Activated naive CD4-positive, alpha-beta T cell treated with anti-CD3 and anti-CD28 coated beads, Interleukin-2, amount 10 ng/mL, durations not matched to agents 7 days and 5 days (primary cell): ENCODE measurements at regions not wholly inside any gene's neighbourhood (a gene's known extent, or its start where the extent isn't known, plus 50 kb on each side); places are given as distances from the start of the nearest gene placed in this dataset.

Experiments used
- CTCF ChIA-PET: fragments of 350-600 bp; sonication (Branson Sonifier 250); formaldehyde crosslinking; loops from one replicate; lab custom pipeline; 2021; ENCODE audit warnings: antibody characterized with exemption; lab: Charles Lee
- DNase-seq: peaks from one replicate; pipeline ENCODE4 v3.0.0-alpha.2; 2020
- H3K27ac Mint-ChIP-seq: one replicate; pipeline ENCODE4 v1.8.0; 2021; ENCODE audit warnings: mild to moderate bottlenecking, moderate library complexity, mixed read lengths
- H3K27me3 Mint-ChIP-seq: one replicate; pipeline ENCODE4 v1.8.0; 2021; ENCODE audit warnings: mild to moderate bottlenecking, mixed read lengths
- H3K36me3 Mint-ChIP-seq: one replicate; pipeline ENCODE4 v1.8.0; 2021; ENCODE audit warnings: mixed read lengths
- H3K4me1 Mint-ChIP-seq: one replicate; pipeline ENCODE4 v1.8.0; 2021; ENCODE audit warnings: mixed read lengths
- H3K4me3 Mint-ChIP-seq: one replicate; pipeline ENCODE4 v1.8.0; 2021; ENCODE audit warnings: mild to moderate bottlenecking, moderate library complexity, mixed read lengths
- H3K9me3 Mint-ChIP-seq: one replicate; pipeline ENCODE4 v1.8.0; 2021; ENCODE audit warnings: mixed read lengths

- Mint-ChIP-seq H3K36me3 (no peaks in the 10 kb centered on the region), H3K4me3 (no peak overlapping the region), H3K27me3 (no peaks in the 10 kb centered on the region), H3K4me1 (no peaks in the 10 kb centered on the region), H3K9me3 (peaks cover 4% of the 10 kb centered on the region), H3K27ac (no peak overlapping the region)
- CTCF ChIA-PET, result no interaction called here
- DNase-seq, result no peak
These were observed 331.3 kb downstream of the GRXCR1 start for GRCh38 chr4:43223820-43224219.

GRCh38 chr4:43224559-43224958, 332.0 kb downstream of the GRXCR1 start:
- no peak overlapping the region for H3K27ac Mint-ChIP-seq
- CTCF ChIA-PET, result no interaction called here
- DNase-seq, result no peak
- no peak overlapping the region for H3K4me3 Mint-ChIP-seq
- no peaks in the 10 kb centered on the region for H3K27me3 Mint-ChIP-seq
- H3K9me3 Mint-ChIP-seq, result peaks cover 4% of the 10 kb centered on the region
- H3K36me3 Mint-ChIP-seq, result no peaks in the 10 kb centered on the region
- no peaks in the 10 kb centered on the region for H3K4me1 Mint-ChIP-seq

DNA sequence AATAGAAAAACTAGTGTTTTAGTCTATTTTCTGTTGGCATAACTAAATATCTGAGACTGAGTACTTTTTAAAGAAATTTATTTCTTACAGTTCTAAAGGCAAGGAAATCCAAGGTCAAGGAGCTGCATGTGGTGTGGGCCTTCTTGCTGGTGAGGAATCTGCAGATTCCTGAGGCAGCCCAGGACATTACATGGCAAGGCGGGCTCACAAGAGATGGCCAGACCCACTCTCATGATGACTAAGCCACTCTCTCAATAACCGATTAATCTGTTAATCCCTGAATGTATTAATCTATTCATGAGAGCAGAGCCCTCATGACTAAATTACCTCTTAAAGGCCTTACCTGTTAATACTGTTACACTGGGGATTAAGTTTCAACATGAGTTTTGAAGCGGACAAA, 340.8 kb downstream of the GRXCR1 start:
- peaks cover under 1% of the 10 kb centered on the region for H3K9me3 Mint-ChIP-seq
- CTCF ChIA-PET, result no interaction called here
- H3K27me3 Mint-ChIP-seq, result no peaks in the 10 kb centered on the region
- no peaks in the 10 kb centered on the region for H3K4me1 Mint-ChIP-seq
- no peak for DNase-seq
- no peak overlapping the region for H3K27ac Mint-ChIP-seq
- no peaks in the 10 kb centered on the region for H3K36me3 Mint-ChIP-seq
- H3K4me3 Mint-ChIP-seq, result no peak overlapping the region

DNA sequence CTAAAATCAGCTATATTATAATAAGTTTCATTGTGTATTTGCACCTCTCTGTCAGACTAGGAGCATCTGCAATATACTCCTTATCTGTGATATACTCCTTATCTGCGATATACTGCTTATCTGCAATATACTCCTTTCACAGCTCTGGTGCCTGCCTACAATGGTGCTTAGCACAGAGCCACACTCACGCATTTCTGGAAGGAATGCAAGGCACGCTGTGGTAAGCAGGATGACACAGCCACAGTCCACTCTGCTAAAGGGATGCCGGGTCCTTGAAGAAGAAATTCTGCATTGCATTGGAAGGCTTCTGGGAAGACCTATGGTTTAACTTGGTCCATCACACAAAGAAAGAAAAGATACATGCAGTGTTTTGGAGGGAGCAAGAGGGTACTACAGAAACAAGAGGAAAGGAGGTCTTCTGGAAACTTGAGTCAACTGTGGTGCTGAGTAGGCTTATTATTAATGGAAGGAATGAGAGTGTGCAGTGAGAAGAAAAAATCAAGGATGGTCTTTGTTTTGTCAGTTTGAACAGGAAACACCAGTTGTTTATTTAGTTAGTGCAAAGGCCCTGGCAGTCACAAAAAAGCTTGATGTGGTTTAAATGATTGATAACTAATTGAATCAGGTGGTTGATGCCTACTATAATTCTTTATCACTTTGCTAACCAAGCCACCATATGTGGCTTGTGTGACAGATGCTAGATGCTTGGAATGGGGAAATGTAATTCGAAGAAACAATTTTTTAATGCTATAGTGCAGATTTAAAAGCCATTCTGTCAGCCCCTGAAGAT, 342.3 kb downstream of the GRXCR1 start:
- DNase-seq, result no peak
- CTCF ChIA-PET, result no interaction called here
- H3K9me3 Mint-ChIP-seq, result no peaks in the 10 kb centered on the region
- H3K4me3 Mint-ChIP-seq, result no peak overlapping the region
- no peak overlapping the region for H3K27ac Mint-ChIP-seq
- H3K4me1 Mint-ChIP-seq, result no peaks in the 10 kb centered on the region
- no peaks in the 10 kb centered on the region for H3K27me3 Mint-ChIP-seq
- H3K36me3 Mint-ChIP-seq, result no peaks in the 10 kb centered on the region

DNA sequence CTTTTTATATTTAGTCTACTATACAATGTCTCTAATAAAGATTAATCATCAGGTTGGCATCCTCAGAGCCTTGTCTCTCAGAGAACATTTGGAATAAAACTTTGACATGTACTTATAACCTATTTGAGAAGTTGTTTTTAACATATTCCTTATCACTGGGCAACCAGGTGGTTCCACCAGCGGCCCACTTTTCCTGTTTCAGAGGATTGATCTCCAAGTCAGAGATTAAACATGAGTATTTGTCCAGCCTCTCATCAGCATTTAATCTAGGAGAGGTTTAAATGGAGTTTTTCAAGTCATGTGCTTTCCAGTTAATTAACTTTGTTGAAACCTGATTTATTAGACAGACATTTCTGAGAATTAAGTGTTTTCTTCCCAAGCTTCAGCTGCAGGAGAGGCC, 345.5 kb downstream of the GRXCR1 start:
- CTCF ChIA-PET, result no interaction called here
- H3K4me3 Mint-ChIP-seq, result no peak overlapping the region
- H3K4me1 Mint-ChIP-seq, result no peaks in the 10 kb centered on the region
- H3K27ac Mint-ChIP-seq, result no peak overlapping the region
- no peak for DNase-seq
- no peaks in the 10 kb centered on the region for H3K36me3 Mint-ChIP-seq
- H3K27me3 Mint-ChIP-seq, result no peaks in the 10 kb centered on the region
- no peaks in the 10 kb centered on the region for H3K9me3 Mint-ChIP-seq

GRCh38 chr4:43238585-43238984, 346.1 kb downstream of the GRXCR1 start:
- H3K9me3 Mint-ChIP-seq, result no peaks in the 10 kb centered on the region

GRCh38 chr4:43241104-43241503, 348.6 kb downstream of the GRXCR1 start:
- CTCF ChIA-PET, result no interaction called here
- Mint-ChIP-seq H3K27me3 (no peaks in the 10 kb centered on the region), H3K9me3 (peaks cover 1% of the 10 kb centered on the region), H3K4me1 (no peaks in the 10 kb centered on the region), H3K27ac (no peak overlapping the region), H3K36me3 (no peaks in the 10 kb centered on the region), H3K4me3 (no peak overlapping the region)
- no peak for DNase-seq

More at GRCh38 chr4:43238585-43238984, 346.1 kb downstream of the GRXCR1 start:
- Mint-ChIP-seq H3K4me1 (no peaks in the 10 kb centered on the region), H3K27ac (no peak overlapping the region), H3K36me3 (no peaks in the 10 kb centered on the region), H3K27me3 (no peaks in the 10 kb centered on the region), H3K4me3 (no peak overlapping the region)
- no peak for DNase-seq
- CTCF ChIA-PET, result no interaction called here

- Mint-ChIP-seq H3K9me3 (peaks cover 1% of the 10 kb centered on the region), H3K36me3 (no peaks in the 10 kb centered on the region), H3K27me3 (no peaks in the 10 kb centered on the region), H3K4me3 (no peak overlapping the region), H3K4me1 (no peaks in the 10 kb centered on the region), H3K27ac (no peak overlapping the region)
- CTCF ChIA-PET, result no interaction called here
- no peak for DNase-seq
These were observed 350.1 kb downstream of the GRXCR1 start for GRCh38 chr4:43242606-43243005.

DNA sequence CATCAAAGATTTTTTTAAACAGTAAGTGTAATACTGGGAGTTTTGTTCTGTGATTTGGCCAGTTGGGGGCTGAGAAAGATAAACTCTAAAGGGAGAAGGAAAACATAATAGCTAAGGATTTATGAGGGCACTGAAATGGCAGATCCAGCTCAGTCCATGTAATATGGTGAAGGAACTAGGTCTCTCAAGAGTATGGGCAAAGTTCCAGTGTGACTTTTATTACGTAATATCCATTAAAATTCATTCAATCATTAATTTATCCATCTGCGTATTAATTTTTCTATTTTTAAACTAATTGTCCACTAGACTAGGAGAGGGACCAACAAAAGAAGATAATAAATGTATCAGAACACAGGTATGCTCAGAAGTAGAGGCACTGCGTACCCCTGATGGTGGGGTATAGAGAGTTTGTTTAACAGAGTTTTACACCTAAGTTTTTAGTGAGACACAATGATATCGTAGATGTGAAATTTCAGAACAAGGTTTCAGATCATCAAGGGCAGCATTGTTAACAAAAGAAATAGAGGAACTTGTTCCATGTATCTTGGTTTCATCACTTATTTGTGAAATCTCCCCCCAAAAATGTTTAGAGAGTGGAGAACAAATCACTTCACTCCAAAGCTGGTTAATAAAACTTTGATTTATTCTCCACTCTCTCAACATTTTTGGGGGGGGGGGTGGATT, 351.1 kb downstream of the GRXCR1 start:
- Mint-ChIP-seq H3K27ac (no peak overlapping the region), H3K4me3 (no peak overlapping the region), H3K9me3 (peaks cover 4% of the 10 kb centered on the region), H3K27me3 (no peaks in the 10 kb centered on the region), H3K4me1 (no peaks in the 10 kb centered on the region), H3K36me3 (no peaks in the 10 kb centered on the region)
- DNase-seq, result no peak
- CTCF ChIA-PET, result no interaction called here

DNA sequence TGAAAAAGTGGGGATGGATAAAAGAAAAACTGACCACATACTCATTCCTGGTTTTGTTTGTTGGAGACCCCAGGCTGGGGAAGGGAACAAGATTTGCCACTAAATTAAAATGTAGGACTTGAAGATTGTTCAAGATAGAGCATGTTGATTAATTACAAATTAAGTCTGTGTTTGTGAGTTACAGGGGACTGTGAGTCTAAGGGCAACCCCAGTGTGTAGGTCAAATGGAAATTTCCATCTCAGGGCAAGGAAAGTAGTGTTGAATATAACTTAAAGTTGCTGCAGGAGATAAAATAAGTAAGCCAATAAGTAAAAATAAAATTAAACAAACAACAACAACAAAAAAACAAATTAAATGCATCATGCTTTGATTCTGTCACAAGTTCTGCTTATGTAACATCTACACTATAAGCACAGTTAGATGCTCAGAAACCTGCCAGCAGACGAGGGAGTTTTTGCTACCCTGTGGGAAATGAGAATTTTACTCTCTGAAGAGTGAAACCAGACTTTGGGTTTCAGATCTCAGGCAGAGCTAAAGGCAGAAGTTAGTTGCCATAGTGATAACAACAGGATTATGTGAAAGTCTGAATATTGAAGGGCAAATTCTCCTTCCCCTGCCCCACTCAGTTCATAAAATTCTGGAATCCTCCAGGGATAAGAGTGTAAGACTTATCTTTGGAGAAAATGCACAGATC, 352.3 kb downstream of the GRXCR1 start:
- peaks cover 4% of the 10 kb centered on the region for H3K9me3 Mint-ChIP-seq

GRCh38 chr4:43251841-43252240, 359.3 kb downstream of the GRXCR1 start:
- Mint-ChIP-seq H3K36me3 (no peaks in the 10 kb centered on the region), H3K4me3 (no peak overlapping the region), H3K4me1 (no peaks in the 10 kb centered on the region), H3K9me3 (peaks cover 12% of the 10 kb centered on the region), H3K27ac (no peak overlapping the region), H3K27me3 (no peaks in the 10 kb centered on the region)
- no peak for DNase-seq
- CTCF ChIA-PET, result no interaction called here

More for the DNA sequence above, 352.3 kb downstream of the GRXCR1 start:
- H3K27me3 Mint-ChIP-seq, result no peaks in the 10 kb centered on the region
- CTCF ChIA-PET, result no interaction called here
- no peak overlapping the region for H3K4me3 Mint-ChIP-seq
- no peaks in the 10 kb centered on the region for H3K4me1 Mint-ChIP-seq
- H3K36me3 Mint-ChIP-seq, result no peaks in the 10 kb centered on the region
- DNase-seq, result no peak
- no peak overlapping the region for H3K27ac Mint-ChIP-seq

DNA sequence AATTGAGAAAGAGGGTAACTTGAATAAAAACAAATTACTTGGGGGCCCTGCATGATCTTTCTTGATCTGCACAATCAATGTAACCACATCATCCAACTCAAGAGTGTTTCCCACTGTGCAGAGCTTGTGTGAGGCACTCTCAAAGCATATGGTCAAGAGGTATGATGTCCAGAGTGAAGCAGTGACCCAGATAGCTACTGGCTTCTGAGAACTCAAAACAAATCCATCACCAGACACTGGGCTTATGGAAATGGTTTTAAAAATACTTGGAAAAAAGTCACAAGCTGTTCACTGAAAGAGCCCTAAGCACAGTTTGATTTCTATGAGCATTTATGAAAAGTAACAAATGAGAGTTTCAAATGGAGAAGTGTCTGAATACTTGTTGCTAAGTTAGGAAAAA, 361.0 kb downstream of the GRXCR1 start:
- Mint-ChIP-seq H3K27me3 (no peaks in the 10 kb centered on the region), H3K27ac (no peak overlapping the region), H3K36me3 (no peaks in the 10 kb centered on the region), H3K4me1 (no peaks in the 10 kb centered on the region), H3K4me3 (no peak overlapping the region), H3K9me3 (peaks cover 10% of the 10 kb centered on the region)
- DNase-seq, result no peak
- CTCF ChIA-PET, result no interaction called here

DNA sequence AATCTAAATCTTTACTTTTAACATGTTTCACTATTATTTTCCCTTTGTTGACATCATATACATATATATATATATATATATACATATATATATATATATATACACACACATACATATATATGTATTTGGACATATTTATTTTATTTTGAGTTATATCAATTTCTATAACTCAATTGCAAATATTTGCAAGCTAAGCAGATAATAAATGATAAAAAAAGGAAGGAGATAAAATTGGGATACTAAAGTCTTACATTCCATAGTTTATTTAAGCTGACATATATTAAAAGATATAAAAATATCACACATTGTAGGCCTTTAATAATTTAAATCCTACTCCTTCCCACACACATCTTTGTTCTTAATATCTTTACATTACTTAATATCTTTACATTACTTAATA, 372.2 kb downstream of the GRXCR1 start:
- H3K9me3 Mint-ChIP-seq, result peaks cover 16% of the 10 kb centered on the region
- H3K36me3 Mint-ChIP-seq, result no peaks in the 10 kb centered on the region
- H3K27me3 Mint-ChIP-seq, result no peaks in the 10 kb centered on the region
- H3K4me3 Mint-ChIP-seq, result no peak overlapping the region
- DNase-seq, result no peak
- CTCF ChIA-PET, result no interaction called here
- H3K27ac Mint-ChIP-seq, result no peak overlapping the region
- no peaks in the 10 kb centered on the region for H3K4me1 Mint-ChIP-seq

DNA sequence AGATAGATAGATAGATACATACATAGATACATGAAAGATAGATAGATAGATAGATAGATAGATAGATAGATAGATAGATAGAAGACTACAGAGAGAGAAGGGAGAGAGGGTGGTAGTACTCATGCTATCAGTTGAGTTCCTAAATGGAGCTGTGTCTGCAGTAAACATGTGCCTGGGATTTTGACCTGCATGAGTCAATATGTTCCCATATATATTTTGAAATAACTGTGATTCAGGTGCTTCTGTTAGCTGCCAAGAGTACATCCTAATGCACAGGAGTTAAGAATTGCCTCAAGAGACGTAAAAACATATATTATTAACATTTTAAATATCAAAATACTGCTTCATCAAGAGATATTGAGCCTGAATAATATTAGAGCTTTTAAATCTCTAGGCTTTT, 379.4 kb downstream of the GRXCR1 start:
- H3K4me1 Mint-ChIP-seq, result no peaks in the 10 kb centered on the region
- CTCF ChIA-PET, result no interaction called here
- no peaks in the 10 kb centered on the region for H3K27me3 Mint-ChIP-seq
- H3K4me3 Mint-ChIP-seq, result no peak overlapping the region
- H3K9me3 Mint-ChIP-seq, result peaks cover 8% of the 10 kb centered on the region
- no peak for DNase-seq
- no peak overlapping the region for H3K27ac Mint-ChIP-seq
- H3K36me3 Mint-ChIP-seq, result no peaks in the 10 kb centered on the region

GRCh38 chr4:43274376-43274775, 381.9 kb downstream of the GRXCR1 start:
- H3K9me3 Mint-ChIP-seq, result no peaks in the 10 kb centered on the region
- CTCF ChIA-PET, result no interaction called here
- no peaks in the 10 kb centered on the region for H3K4me1 Mint-ChIP-seq
- H3K4me3 Mint-ChIP-seq, result no peak overlapping the region
- H3K27me3 Mint-ChIP-seq, result no peaks in the 10 kb centered on the region
- H3K36me3 Mint-ChIP-seq, result no peaks in the 10 kb centered on the region
- H3K27ac Mint-ChIP-seq, result no peak overlapping the region
- DNase-seq, result no peak
